ENCODE measurements at regions not wholly inside any gene's neighbourhood (a gene's known extent, or its start where the extent isn't known, plus 50 kb on each side); places are given as distances from the start of the nearest gene placed in this dataset.
A peak's percentile ranks its signal among the peaks of the same experiment; 100 is the strongest.

- no peak overlapping the region for H2BK20ac ChIP-seq (ENCODE audit: low read length)
- CTCF ChIA-PET (ENCODE audit: partially characterized antibody): interaction anchor here (0.6 to 2.2 kb wide), 9 partner anchors 12 to 429 kb away, joined by 3 to 8 read pairs (median 4); no protein-coding TSS in a partner anchor
- H2AFZ ChIP-seq (ENCODE audit: low read length): no peak overlapping the region
- no peak for DNase-seq (ENCODE audit: low read depth in 1 of 2, low spot score in 2 of 2)
- H3K14ac ChIP-seq (ENCODE audit: insufficient read length): no peak overlapping the region
- H3K18ac ChIP-seq (ENCODE audit: extremely low read depth, low read length): no peak overlapping the region
- H4K8ac ChIP-seq (ENCODE audit: extremely low read depth, insufficient read depth, low read length): no peak overlapping the region
- H3K23ac ChIP-seq (ENCODE audit: insufficient read length): no peak overlapping the region
- no peak overlapping the region for H3K4ac ChIP-seq (replicated peaks; ENCODE audit: insufficient read length, low read depth, low read length)
- no peak overlapping the region for H2AK5ac ChIP-seq (ENCODE audit: low read depth, low read length)
- POLR2A ChIA-PET (ENCODE audit: partially characterized antibody): no interaction called here
- H3K23me2 ChIP-seq (ENCODE audit: low read depth, low read length): no peaks in the 10 kb centered on the region
- peak; percentile 56 to 60 for TF ChIP-seq RAD21 (IDR thresholded peaks at IDR 0.05 in 1 of 2, conservative IDR thresholded peaks at IDR 0.05 in 1 of 2; ENCODE audit: low read depth in 2 of 2, low read length in 2 of 2)
- TF ChIP-seq HDAC6 (IDR thresholded peaks at IDR 0.05; ENCODE audit: low read depth, low read length): no peak
- peak in 2 of 3 experiments; percentile 14 to 43; a peak in 2 of 4 replicates for TF ChIP-seq CTCF (IDR thresholded peaks at IDR 0.05; ENCODE audit: control extremely low read depth in 1 of 3, insufficient read depth in 1 of 3, low read depth in 1 of 3, low read length in 3 of 3)
- TF ChIP-seq KDM1A (IDR thresholded peaks at IDR 0.05; ENCODE audit: borderline replicate concordance, low read length): peak; percentile 64; the same call in 1 of the 2 replicates
- no peak for TF ChIP-seq TCF12 (IDR thresholded peaks at IDR 0.05; ENCODE audit: low read depth, low read length)
- TF ChIP-seq SP2 (IDR thresholded peaks at IDR 0.05; ENCODE audit: low read length): no peak
- TF ChIP-seq EP300 (IDR thresholded peaks at IDR 0.05; ENCODE audit: borderline replicate concordance in 1 of 2, low read depth in 2 of 2, low read length in 2 of 2): no peak
- TF ChIP-seq RXRA (IDR thresholded peaks at IDR 0.05; ENCODE audit: insufficient read depth, low read depth, low read length): no peak
- H2BK120ac ChIP-seq (replicated peaks; ENCODE audit: low read depth, low read length): no peak overlapping the region
- H3K79me2 ChIP-seq (ENCODE audit: control insufficient read depth in 1 of 2, insufficient read depth in 2 of 2, low read length in 2 of 2): no peaks in the 10 kb centered on the region
- peak overlapping the region; percentile 84; the same call in 1 of the 2 replicates for H2BK12ac ChIP-seq (ENCODE audit: low read depth, low read length)
- H3K4me2 ChIP-seq (ENCODE audit: insufficient read depth in 1 of 2, low read depth in 2 of 2, low read length in 2 of 2): no peak overlapping the region
- H4K20me1 ChIP-seq (replicated peaks in 1 of 2; ENCODE audit: control insufficient read depth in 1 of 2, insufficient read depth in 2 of 2, low read length in 2 of 2): no peaks in the 10 kb centered on the region
- no peak overlapping the region for H4K5ac ChIP-seq (ENCODE audit: insufficient read length, low read depth, low read length)
- H3K9ac ChIP-seq (replicated peaks in 1 of 4; ENCODE audit: extremely low read depth in 1 of 4, low read depth in 3 of 4, low read length in 3 of 4): no peak overlapping the region
- 87% methylated on average over 6 of the region's 6 CpGs; no CpG with 5 or more reads in 1 of the 2 experiments for whole genome bisulfite sequencing, 2 experiments (ENCODE audit: extremely low coverage in 1 of 2, insufficient coverage in 1 of 2, insufficient read length in 1 of 2, insufficient replicate concordance in 2 of 2, low coverage in 1 of 2, low lambda C conversion rate in 2 of 2, missing lambda C conversion rate in 1 of 2)
- no peak overlapping the region for H2BK5ac ChIP-seq (ENCODE audit: low read depth, low read length)
- no peak for FAIRE-seq
- no peaks in the 10 kb centered on the region for H3K4me1 ChIP-seq (replicated peaks in 1 of 4; ENCODE audit: control insufficient read depth in 3 of 4, insufficient read depth in 4 of 4, low read length in 3 of 4)
- no peak overlapping the region for H3K4me3 ChIP-seq (ENCODE audit: extremely low read depth in 1 of 4, insufficient read depth in 2 of 4, low read depth in 3 of 4, low read length in 4 of 4)
- no peaks in the 10 kb centered on the region for H3K36me3 ChIP-seq (ENCODE audit: control insufficient read depth in 2 of 4, insufficient read depth in 4 of 4, low read length in 3 of 4)
- H3K27ac ChIP-seq (ENCODE audit: low read depth, low read length): no peak overlapping the region
- no peak overlapping the region for H4K91ac ChIP-seq (replicated peaks; ENCODE audit: insufficient read length, low read length)
- no peaks in the 10 kb centered on the region for H3K27me3 ChIP-seq (replicated peaks in 1 of 4; ENCODE audit: control insufficient read depth in 3 of 4, extremely low read depth in 1 of 4, insufficient read depth in 3 of 4, low read length in 3 of 4)
- no peak overlapping the region for H3K56ac ChIP-seq (replicated peaks; ENCODE audit: insufficient read length, low read depth, low read length)
- no peaks in the 10 kb centered on the region for H3K9me3 ChIP-seq (ENCODE audit: insufficient read depth in 2 of 2, low read depth in 1 of 2, low read length in 1 of 2)
- H3K79me1 ChIP-seq (ENCODE audit: low read depth, low read length): no peaks in the 10 kb centered on the region
- peak overlapping the region; percentile 72; the same call in 1 of the 2 replicates for H2BK15ac ChIP-seq (ENCODE audit: low read length)
These were observed 103.7 kb downstream of the ATPSCKMT start for GRCh38 chr5:10145923-10146401.
